ENCODE measurements at regions not wholly inside any gene's neighbourhood (a gene's known extent, or its start where the extent isn't known, plus 50 kb on each side); places are given as distances from the start of the nearest gene placed in this dataset.

DNA sequence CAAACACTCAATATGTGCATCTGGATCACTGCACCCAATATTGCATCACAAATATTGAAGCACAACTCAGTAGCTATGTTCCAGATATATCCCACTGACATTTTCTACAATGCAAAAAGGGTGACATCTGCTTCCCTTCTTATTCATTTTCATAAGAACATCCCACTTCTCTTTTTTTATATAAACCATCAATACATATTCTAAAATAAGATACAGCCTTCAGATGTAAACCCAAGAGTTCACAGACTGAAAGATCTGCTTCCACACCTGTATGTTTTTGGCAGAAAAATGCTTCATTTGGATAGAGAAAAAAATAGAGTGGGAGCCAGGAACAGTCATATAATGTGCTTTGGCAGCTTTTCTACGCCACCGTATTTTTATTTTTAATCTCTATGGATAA is 815.6 kb upstream of the ADGRL3 start:
- Histone ChIP-seq H3K27me3 (no peaks in the 10 kb centered on the region), H2AFZ (no peak overlapping the region), H3K9me2 (replicated peaks; ENCODE audit: insufficient read depth) (no peaks in the 10 kb centered on the region), H3K4me1 (ENCODE audit: insufficient read depth) (no peaks in the 10 kb centered on the region), H3K79me2 (no peaks in the 10 kb centered on the region), H3K4me3 (no peak overlapping the region), H3K27ac (no peak overlapping the region), H3K36me3 (replicated peaks; ENCODE audit: insufficient read depth, low read depth) (no peaks in the 10 kb centered on the region), H4K20me1 (ENCODE audit: insufficient read depth, poor library complexity, severe bottlenecking) (no peaks in the 10 kb centered on the region), H3K9me3 (ENCODE audit: low read depth) (no peaks in the 10 kb centered on the region), H3K4me2 (no peak overlapping the region)
- no peak for DNase-seq (ENCODE audit: low spot score)
- TF ChIP-seq EZH2phosphoT487 (IDR thresholded peaks at IDR 0.05; ENCODE audit: low read depth, severe bottlenecking, unreplicated experiment) (no peak), EZH2 (IDR thresholded peaks at IDR 0.05; ENCODE audit: borderline replicate concordance) (no peak)
- TF ChIP-seq, protein P1, sequence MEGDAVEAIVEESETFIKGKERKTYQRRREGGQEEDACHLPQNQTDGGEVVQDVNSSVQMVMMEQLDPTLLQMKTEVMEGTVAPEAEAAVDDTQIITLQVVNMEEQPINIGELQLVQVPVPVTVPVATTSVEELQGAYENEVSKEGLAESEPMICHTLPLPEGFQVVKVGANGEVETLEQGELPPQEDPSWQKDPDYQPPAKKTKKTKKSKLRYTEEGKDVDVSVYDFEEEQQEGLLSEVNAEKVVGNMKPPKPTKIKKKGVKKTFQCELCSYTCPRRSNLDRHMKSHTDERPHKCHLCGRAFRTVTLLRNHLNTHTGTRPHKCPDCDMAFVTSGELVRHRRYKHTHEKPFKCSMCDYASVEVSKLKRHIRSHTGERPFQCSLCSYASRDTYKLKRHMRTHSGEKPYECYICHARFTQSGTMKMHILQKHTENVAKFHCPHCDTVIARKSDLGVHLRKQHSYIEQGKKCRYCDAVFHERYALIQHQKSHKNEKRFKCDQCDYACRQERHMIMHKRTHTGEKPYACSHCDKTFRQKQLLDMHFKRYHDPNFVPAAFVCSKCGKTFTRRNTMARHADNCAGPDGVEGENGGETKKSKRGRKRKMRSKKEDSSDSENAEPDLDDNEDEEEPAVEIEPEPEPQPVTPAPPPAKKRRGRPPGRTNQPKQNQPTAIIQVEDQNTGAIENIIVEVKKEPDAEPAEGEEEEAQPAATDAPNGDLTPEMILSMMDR (IDR thresholded peaks at IDR 0.05; ENCODE audit: poor library complexity), result no peak
- 88% methylated on average over 2 of the region's 2 CpGs for WGBS (ENCODE audit: low lambda C conversion rate, missing lambda C conversion rate)

DNA sequence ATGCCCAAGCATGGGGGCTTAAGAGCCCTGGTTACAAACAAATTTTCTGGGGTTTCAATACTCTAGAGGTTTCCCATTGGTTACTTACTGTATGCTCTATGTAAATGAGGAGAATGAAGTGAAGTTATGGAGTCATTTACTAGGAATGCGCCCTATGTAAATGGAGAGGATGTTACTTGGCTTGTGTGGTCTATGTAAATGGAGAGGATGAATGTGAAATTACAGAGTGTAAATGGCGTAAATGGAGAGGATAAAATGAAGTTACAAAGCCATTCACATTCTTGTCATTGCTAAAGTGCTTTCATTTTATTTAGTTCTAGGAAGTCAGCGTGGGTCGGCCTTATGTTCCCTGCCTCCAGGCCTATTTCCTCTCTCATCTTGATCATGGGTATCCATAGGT is 810.5 kb upstream of the ADGRL3 start:
- no peaks in the 10 kb centered on the region for H3K4me1 ChIP-seq (ENCODE audit: insufficient read depth)
- no peaks in the 10 kb centered on the region for H3K9me2 ChIP-seq (replicated peaks; ENCODE audit: insufficient read depth)
- H2AFZ ChIP-seq, result no peak overlapping the region
- H3K79me2 ChIP-seq, result no peaks in the 10 kb centered on the region
- H3K27me3 ChIP-seq, result no peaks in the 10 kb centered on the region
- H3K4me2 ChIP-seq, result no peak overlapping the region
- H3K4me3 ChIP-seq, result no peak overlapping the region
- no peaks in the 10 kb centered on the region for H3K36me3 ChIP-seq (replicated peaks; ENCODE audit: insufficient read depth, low read depth)
- DNase-seq (ENCODE audit: low spot score), result no peak
- no peak for TF ChIP-seq EZH2phosphoT487 (IDR thresholded peaks at IDR 0.05; ENCODE audit: low read depth, severe bottlenecking, unreplicated experiment)
- no peak for TF ChIP-seq EZH2 (IDR thresholded peaks at IDR 0.05; ENCODE audit: borderline replicate concordance)
- TF ChIP-seq, protein P1 (IDR thresholded peaks at IDR 0.05; ENCODE audit: poor library complexity), result no peak
- no peak overlapping the region for H3K27ac ChIP-seq
- no peaks in the 10 kb centered on the region for H3K9me3 ChIP-seq (ENCODE audit: low read depth)
- H4K20me1 ChIP-seq (ENCODE audit: insufficient read depth, poor library complexity, severe bottlenecking), result no peaks in the 10 kb centered on the region
- WGBS (ENCODE audit: low lambda C conversion rate, missing lambda C conversion rate), result 87% methylated on average over 4 of the region's 4 CpGs

DNA sequence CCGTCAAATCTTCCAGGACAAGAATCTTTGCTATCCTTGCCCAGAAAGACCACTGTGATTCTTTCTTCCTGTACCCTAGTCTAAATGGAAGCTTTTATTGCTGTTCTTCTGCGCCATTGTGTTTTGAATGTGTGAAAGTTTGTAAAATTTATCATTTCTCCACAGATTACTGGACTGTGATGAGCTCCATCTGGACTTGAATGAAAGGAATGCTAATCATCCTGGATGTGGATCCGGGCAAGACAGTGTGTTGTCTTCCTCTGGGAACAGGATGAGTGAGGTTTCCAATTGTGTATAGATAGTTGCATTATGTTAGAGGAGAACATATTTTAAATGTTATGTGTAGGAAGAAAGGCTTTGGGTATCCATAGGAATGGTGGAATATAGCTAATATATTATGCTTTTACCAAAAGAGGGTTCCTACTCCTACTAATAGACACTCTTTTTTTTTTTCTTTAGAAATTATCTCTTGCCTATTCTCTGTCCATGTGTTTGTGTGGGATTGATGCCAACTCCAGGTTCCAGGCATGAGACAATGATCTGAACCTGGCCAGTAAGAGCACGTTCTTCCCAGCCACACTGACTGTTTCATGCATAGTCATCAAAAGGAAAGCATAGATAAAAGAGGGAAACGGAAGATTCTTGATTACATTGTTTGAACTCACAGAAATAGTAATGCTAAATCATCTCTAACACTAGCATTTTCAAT is 803.6 kb upstream of the ADGRL3 start:
- WGBS (ENCODE audit: low lambda C conversion rate, missing lambda C conversion rate), result 73% methylated on average over 5 of the region's 5 CpGs
- no peaks in the 10 kb centered on the region for H3K4me1 ChIP-seq (ENCODE audit: insufficient read depth)
- TF ChIP-seq EZH2phosphoT487 (IDR thresholded peaks at IDR 0.05; ENCODE audit: low read depth, severe bottlenecking, unreplicated experiment) (no peak), EZH2 (IDR thresholded peaks at IDR 0.05; ENCODE audit: borderline replicate concordance) (no peak)
- TF ChIP-seq, protein P1 (IDR thresholded peaks at IDR 0.05; ENCODE audit: poor library complexity), result no peak
- no peak for DNase-seq (ENCODE audit: low spot score)
- no peaks in the 10 kb centered on the region for H3K36me3 ChIP-seq (replicated peaks; ENCODE audit: insufficient read depth, low read depth)
- H3K27ac ChIP-seq, result no peak overlapping the region
- H3K9me2 ChIP-seq (replicated peaks; ENCODE audit: insufficient read depth), result no peaks in the 10 kb centered on the region
- no peak overlapping the region for H3K4me2 ChIP-seq
- H3K27me3 ChIP-seq, result no peaks in the 10 kb centered on the region
- H4K20me1 ChIP-seq (ENCODE audit: insufficient read depth, poor library complexity, severe bottlenecking), result no peaks in the 10 kb centered on the region
- no peaks in the 10 kb centered on the region for H3K79me2 ChIP-seq
- H3K9me3 ChIP-seq (ENCODE audit: low read depth), result no peaks in the 10 kb centered on the region
- H3K4me3 ChIP-seq, result no peak overlapping the region
- H2AFZ ChIP-seq, result no peak overlapping the region

Data from hepatocyte (in vitro differentiated cells).